H1 (cell line): ENCODE measurements at regions not wholly inside any gene's neighbourhood (a gene's known extent, or its start where the extent isn't known, plus 50 kb on each side); places are given as distances from the start of the nearest gene placed in this dataset.

Experiments used
- CTCF ChIA-PET: fragments of 300-600 bp; sonication (Branson Sonifier 250); formaldehyde crosslinking; loops from one replicate; lab custom pipeline; 2021; ENCODE audit not compliant: partially characterized antibody; lab: Charles Lee
- POLR2A ChIA-PET: fragments of 300-600 bp; sonication (Branson Sonifier 250); formaldehyde crosslinking; loops from one replicate; lab custom pipeline; 2021; ENCODE audit warnings: inconsistent platforms; ENCODE audit not compliant: partially characterized antibody; lab: Charles Lee
- DNase-seq, 2 experiments: peaks; one replicate each; pipeline versions ENCODE4 v3.0.0 to v3.0.0-alpha.2; 2010 to 2022; ENCODE audit warnings: low spot score in 2 of 2, low read depth in 1 of 2, mixed read lengths in 1 of 2
- FAIRE-seq: peaks from 2 replicates; lab custom pipeline; 2011; peaks lifted over from hg19 to GRCh38; lab: Jason Lieb, UNC
- H2AFZ ChIP-seq: 2 replicates; pipeline ENCODE4 v1.8.1; 2012; ENCODE audit warnings: low read length, inconsistent platforms
- H2AK5ac ChIP-seq: 2 replicates; pipeline ENCODE4 v1.6.1; 2013; ENCODE audit warnings: low read depth, low read length
- H2BK120ac ChIP-seq: replicated peaks from 2 replicates; pipeline ENCODE3; 2013; ENCODE audit warnings: low read depth, low read length, inconsistent platforms
- H2BK12ac ChIP-seq: 2 replicates; pipeline ENCODE4 v1.6.1; 2013; ENCODE audit warnings: low read depth, low read length
- H2BK15ac ChIP-seq: 2 replicates; pipeline ENCODE4 v1.6.1; 2013; ENCODE audit warnings: low read length
- H2BK20ac ChIP-seq: 2 replicates; pipeline ENCODE4 v1.6.1; 2013; ENCODE audit warnings: low read length
- H2BK5ac ChIP-seq: 2 replicates; pipeline ENCODE4 v1.6.1; 2013; ENCODE audit warnings: low read depth, low read length
- H3K14ac ChIP-seq: 2 replicates; pipeline ENCODE4 v1.6.1; 2013; ENCODE audit warnings: inconsistent platforms; ENCODE audit not compliant: insufficient read length
- H3K18ac ChIP-seq: 2 replicates; pipeline ENCODE4 v1.6.1; 2013; ENCODE audit warnings: low read length; ENCODE audit errors: extremely low read depth
- H3K23ac ChIP-seq: 2 replicates; pipeline ENCODE4 v1.6.1; 2013; ENCODE audit warnings: inconsistent platforms; ENCODE audit not compliant: insufficient read length
- H3K23me2 ChIP-seq: 2 replicates; pipeline ENCODE4 v1.6.1; 2013; ENCODE audit warnings: low read depth, low read length
- H3K27ac ChIP-seq: 2 replicates; pipeline ENCODE4 v1.6.1; 2011; ENCODE audit warnings: low read depth, low read length, inconsistent platforms
- H3K27me3 ChIP-seq, 4 experiments: replicated peaks in 1 of 4; 1 replicate in 1 of 4; 2 replicates in 3 of 4; pipeline versions ENCODE4 v1.6.1 to v1.8.1; 2011 to 2013; ENCODE audit warnings: low read length in 3 of 4, mild to moderate bottlenecking in 3 of 4, inconsistent platforms in 2 of 4, mixed read lengths in 2 of 4, moderate library complexity in 1 of 4; ENCODE audit not compliant: control insufficient read depth in 3 of 4, insufficient read depth in 3 of 4; ENCODE audit errors: extremely low read depth in 1 of 4
- H3K36me3 ChIP-seq, 4 experiments: 2 replicates each; pipeline versions ENCODE4 v1.6.1 to v1.8.1; 2011 to 2013; ENCODE audit warnings: mild to moderate bottlenecking in 4 of 4, low read length in 3 of 4, moderate library complexity in 2 of 4, control low read depth in 1 of 4, inconsistent platforms in 1 of 4; ENCODE audit not compliant: insufficient read depth in 4 of 4, control insufficient read depth in 2 of 4
- H3K4ac ChIP-seq: replicated peaks from 2 replicates; pipeline ENCODE3; 2013; ENCODE audit warnings: low read length, low read depth, mixed read lengths, inconsistent platforms; ENCODE audit not compliant: insufficient read length
- H3K4me1 ChIP-seq, 4 experiments: replicated peaks in 1 of 4; 1 replicate in 1 of 4; 2 replicates in 3 of 4; pipeline versions ENCODE4 v1.6.1 to v1.8.1; 2011 to 2013; ENCODE audit warnings: low read length in 3 of 4, inconsistent platforms in 2 of 4, mixed read lengths in 1 of 4; ENCODE audit not compliant: insufficient read depth in 4 of 4, control insufficient read depth in 3 of 4
- H3K4me2 ChIP-seq, 2 experiments: 2 replicates each; pipeline versions ENCODE4 v1.6.1 to v1.8.1; 2011 to 2013; ENCODE audit warnings: low read depth in 2 of 2, low read length in 2 of 2, control low read depth in 1 of 2, inconsistent platforms in 1 of 2, mild to moderate bottlenecking in 1 of 2; ENCODE audit not compliant: insufficient read depth in 1 of 2
- H3K4me3 ChIP-seq, 4 experiments: fragments of 200-600, 300-600 bp in 1 of 4; sonication (generic), shearing (Covaris generic), sonication (Bioruptor Twin) in 1 of 4; 2 replicates each; pipeline versions ENCODE4 v1.5.1 to v1.8.1; 2011 to 2016; ENCODE audit warnings: low read length in 4 of 4, low read depth in 3 of 4, control low read depth in 2 of 4, inconsistent platforms in 2 of 4, mild to moderate bottlenecking in 2 of 4, mixed read lengths in 1 of 4, moderate library complexity in 1 of 4; ENCODE audit not compliant: insufficient read depth in 2 of 4; ENCODE audit errors: extremely low read depth in 1 of 4
- H3K56ac ChIP-seq: replicated peaks from 2 replicates; pipeline ENCODE3; 2013; ENCODE audit warnings: low read depth, mild to moderate bottlenecking, mixed read lengths, low read length, inconsistent platforms; ENCODE audit not compliant: insufficient read length
- H3K79me1 ChIP-seq: 2 replicates; pipeline ENCODE4 v1.6.1; 2013; ENCODE audit warnings: low read depth, low read length, control low read depth
- H3K79me2 ChIP-seq, 2 experiments: 2 replicates each; pipeline versions ENCODE4 v1.6.1 to v1.8.1; 2012 to 2013; ENCODE audit warnings: low read length in 2 of 2, mild to moderate bottlenecking in 2 of 2, inconsistent platforms in 1 of 2; ENCODE audit not compliant: insufficient read depth in 2 of 2, control insufficient read depth in 1 of 2
- H3K9ac ChIP-seq, 4 experiments: replicated peaks in 1 of 4; 1 replicate in 1 of 4; 2 replicates in 3 of 4; pipeline versions ENCODE4 v1.6.1 to v1.8.1; 2011 to 2013; ENCODE audit warnings: low read depth in 3 of 4, low read length in 3 of 4, control low read depth in 2 of 4, mild to moderate bottlenecking in 2 of 4, moderate library complexity in 2 of 4, inconsistent platforms in 1 of 4; ENCODE audit errors: extremely low read depth in 1 of 4
- H3K9me3 ChIP-seq, 2 experiments: 2 replicates each; pipeline versions ENCODE4 v1.6.1 to v1.8.1; 2012 to 2013; ENCODE audit warnings: mild to moderate bottlenecking in 2 of 2, moderate library complexity in 2 of 2, control low read depth in 1 of 2, inconsistent platforms in 1 of 2, low read depth in 1 of 2, low read length in 1 of 2, mixed read lengths in 1 of 2; ENCODE audit not compliant: insufficient read depth in 2 of 2
- H4K20me1 ChIP-seq, 2 experiments: replicated peaks in 1 of 2; 2 replicates each; pipeline versions ENCODE3 to v1.8.1; 2011 to 2013; ENCODE audit warnings: inconsistent platforms in 2 of 2, low read length in 2 of 2, mild to moderate bottlenecking in 1 of 2; ENCODE audit not compliant: insufficient read depth in 2 of 2, control insufficient read depth in 1 of 2
- H4K5ac ChIP-seq: 2 replicates; pipeline ENCODE4 v1.6.1; 2013; ENCODE audit warnings: low read length, low read depth, mixed read lengths, inconsistent platforms; ENCODE audit not compliant: insufficient read length
- H4K8ac ChIP-seq: 2 replicates; pipeline ENCODE4 v1.8.0; 2013; ENCODE audit warnings: mild to moderate bottlenecking, moderate library complexity, low read length, inconsistent platforms; ENCODE audit not compliant: insufficient read depth; ENCODE audit errors: extremely low read depth
- H4K91ac ChIP-seq: replicated peaks from 2 replicates; pipeline ENCODE3; 2013; ENCODE audit warnings: low read length, mixed read lengths, inconsistent platforms; ENCODE audit not compliant: insufficient read length
- ASH2L ChIP-seq: fragments of 200-600, 300-600 bp; sonication (generic); IDR thresholded peaks from one replicate; pipeline ENCODE4 v1.7.1; 2017; ENCODE audit warnings: low read length
- CHD2 ChIP-seq: IDR thresholded peaks from 2 replicates; pipeline ENCODE4 v1.6.1; 2012; ENCODE audit warnings: low read length, improper control_type of control experiment
- HDAC2 ChIP-seq, 2 experiments: fragments of 300-600 bp in 1 of 2; sonication (generic) in 1 of 2; IDR thresholded peaks; 2 replicates each; pipeline ENCODE4 v1.6.1; 2011 to 2012; ENCODE audit warnings: low read depth in 2 of 2, low read length in 2 of 2, mild to moderate bottlenecking in 2 of 2, moderate library complexity in 2 of 2, borderline replicate concordance in 1 of 2, inconsistent platforms in 1 of 2
- KDM1A ChIP-seq: fragments of 200-600, 300-600 bp; sonication (generic); IDR thresholded peaks from 2 replicates; pipeline ENCODE4 v1.7.1; 2016; ENCODE audit warnings: mild to moderate bottlenecking, low read length, borderline replicate concordance
- POLR2A ChIP-seq, 2 experiments: IDR thresholded peaks; 1 replicate in 1 of 2; 2 replicates in 1 of 2; pipeline ENCODE4 v1.6.1; 2011; ENCODE audit warnings: low read depth in 2 of 2, low read length in 2 of 2, mild to moderate bottlenecking in 2 of 2; ENCODE audit errors: control extremely low read depth in 1 of 2
- POU5F1 ChIP-seq: IDR thresholded peaks from 2 replicates; pipeline ENCODE4 v1.6.1; 2011; ENCODE audit warnings: low read depth, mild to moderate bottlenecking, low read length, moderate library complexity
- RBBP5 ChIP-seq: IDR thresholded peaks from 2 replicates; pipeline ENCODE4 v1.7.1; 2012; ENCODE audit warnings: low read depth, mild to moderate bottlenecking, inconsistent platforms, low read length, moderate library complexity, borderline replicate concordance
- RFX5 ChIP-seq: IDR thresholded peaks from 2 replicates; pipeline ENCODE4 v1.6.1; 2011; ENCODE audit warnings: low read depth, low read length, improper control_type of control experiment, borderline replicate concordance
- SIRT6 ChIP-seq: IDR thresholded peaks from one replicate; pipeline ENCODE4 v1.7.1; 2012; ENCODE audit warnings: low read length, inconsistent platforms
- SP1 ChIP-seq: IDR thresholded peaks from 2 replicates; pipeline ENCODE4 v1.6.1; 2011; ENCODE audit warnings: low read depth, low read length
- SP2 ChIP-seq: IDR thresholded peaks from 2 replicates; pipeline ENCODE4 v1.6.1; 2012; ENCODE audit warnings: mild to moderate bottlenecking, low read length, inconsistent platforms
- SUZ12 ChIP-seq: fragments of 200-600 bp; sonication (generic); IDR thresholded peaks from 2 replicates; pipeline ENCODE4 v1.6.1; 2012; ENCODE audit warnings: mild to moderate bottlenecking, inconsistent platforms, low read length, moderate library complexity, mixed read lengths
- TBP ChIP-seq: IDR thresholded peaks from 2 replicates; pipeline ENCODE4 v1.6.1; 2011; ENCODE audit warnings: low read depth, low read length, improper control_type of control experiment
- ZNF274 ChIP-seq: IDR thresholded peaks from 2 replicates; pipeline ENCODE4 v1.7.0; 2012; ENCODE audit warnings: low read length, borderline replicate concordance; ENCODE audit errors: extremely low read depth
- WGBS, 2 experiments: shearing (Covaris generic) in 1 of 2; methylation state at CpG; one replicate each; pipeline versions ENCODE4 v1.1.6 to v1.1.7; 2013 to 2015; ENCODE audit warnings: low lambda C conversion rate in 2 of 2, mixed read lengths in 2 of 2, inconsistent platforms in 1 of 2, low coverage in 1 of 2, missing lambda C conversion rate in 1 of 2; ENCODE audit not compliant: insufficient replicate concordance in 2 of 2, insufficient coverage in 1 of 2, insufficient read length in 1 of 2; ENCODE audit errors: extremely low coverage in 1 of 2, missing lambda C conversion rate in 1 of 2; 5-methylcytosine and 5-hydroxymethylcytosine counted together
- TF ChIP-seq, protein P1 (sequence below): IDR thresholded peaks from 2 replicates; pipeline ENCODE4 v1.6.1; 2011; ENCODE audit warnings: low read length, improper control_type of control experiment

DNA sequence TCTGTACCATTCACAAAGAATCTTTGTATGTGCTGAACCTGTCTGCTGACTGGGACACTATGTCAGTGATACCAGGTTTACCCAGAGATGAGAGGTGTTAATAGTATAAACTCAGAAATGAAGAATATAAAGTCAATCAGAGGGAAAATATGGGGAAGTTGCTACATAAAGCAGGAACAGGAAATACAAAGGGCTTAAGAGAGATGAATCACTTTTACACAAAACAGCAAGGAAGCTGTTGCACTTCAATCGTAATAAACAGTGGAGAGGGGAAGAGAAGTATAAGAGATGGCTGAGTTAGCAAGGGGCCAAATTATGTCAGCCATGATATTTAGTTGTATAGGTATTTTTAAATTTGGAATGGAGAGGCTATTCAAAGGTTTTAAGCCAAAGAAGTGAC is 890.2 kb upstream of the NCAM2 start:
- POLR2A ChIA-PET: no interaction called here
- Histone ChIP-seq H3K27me3 (no peaks in the 10 kb centered on the region), H2BK5ac (no peak overlapping the region), H3K4me1 (no peaks in the 10 kb centered on the region), H2BK15ac (no peak overlapping the region), H3K14ac (no peak overlapping the region), H4K20me1 (no peaks in the 10 kb centered on the region), H3K4me3 (no peak overlapping the region), H2BK12ac (no peak overlapping the region), H3K9ac (no peak overlapping the region), H2AK5ac (no peak overlapping the region), H4K91ac (no peak overlapping the region), H3K9me3 (no peaks in the 10 kb centered on the region), H3K79me1 (no peaks in the 10 kb centered on the region), H3K23ac (no peak overlapping the region), H3K4me2 (no peak overlapping the region), H3K23me2 (no peaks in the 10 kb centered on the region), H3K79me2 (no peaks in the 10 kb centered on the region), H4K8ac (no peak overlapping the region), H4K5ac (no peak overlapping the region), H2AFZ (peak overlapping the region; percentile 34; the same call in 1 of the 2 replicates), H2BK120ac (no peak overlapping the region), H2BK20ac (no peak overlapping the region), H3K4ac (no peak overlapping the region), H3K56ac (no peak overlapping the region), H3K18ac (no peak overlapping the region), H3K36me3 (no peaks in the 10 kb centered on the region), H3K27ac (no peak overlapping the region)
- DNase-seq (no peak), FAIRE-seq (no peak)
- CTCF ChIA-PET: no interaction called here
- 89% methylated on average over 1 of the region's 1 CpG; no CpG with 5 or more reads in 1 of the 2 experiments for WGBS, 2 experiments
- TF ChIP-seq SUZ12 (no peak), ZNF274 (no peak), KDM1A (no peak), SIRT6 (no peak), HDAC2 (IDR thresholded peaks at IDR 0.05; ENCODE audit: borderline replicate concordance in 1 of 2, low read depth in 2 of 2, low read length in 2 of 2) (no peak), TBP (no peak), RBBP5 (no peak), CHD2 (no peak), RFX5 (no peak), SP1 (no peak), POLR2A (IDR thresholded peaks at IDR 0.05; ENCODE audit: control extremely low read depth in 1 of 2, low read depth in 2 of 2, low read length in 2 of 2) (no peak), ASH2L (no peak), POU5F1 (no peak), SP2 (no peak)
- TF ChIP-seq, protein P1, sequence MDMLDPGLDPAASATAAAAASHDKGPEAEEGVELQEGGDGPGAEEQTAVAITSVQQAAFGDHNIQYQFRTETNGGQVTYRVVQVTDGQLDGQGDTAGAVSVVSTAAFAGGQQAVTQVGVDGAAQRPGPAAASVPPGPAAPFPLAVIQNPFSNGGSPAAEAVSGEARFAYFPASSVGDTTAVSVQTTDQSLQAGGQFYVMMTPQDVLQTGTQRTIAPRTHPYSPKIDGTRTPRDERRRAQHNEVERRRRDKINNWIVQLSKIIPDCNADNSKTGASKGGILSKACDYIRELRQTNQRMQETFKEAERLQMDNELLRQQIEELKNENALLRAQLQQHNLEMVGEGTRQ: no peak
